Brain microvascular endothelial cell (primary cell): ENCODE measurements at regions not wholly inside any gene's neighbourhood (a gene's known extent, or its start where the extent isn't known, plus 50 kb on each side); places are given as distances from the start of the nearest gene placed in this dataset.
A peak's percentile ranks its signal among the peaks of the same experiment; 100 is the strongest.

ENCODE experiments used
- DNase-seq: peaks from one replicate; pipeline ENCODE4 v3.0.0-alpha.2; 2020
- H3K27ac ChIP-seq: fragments of 250-450 bp; sonication (Bioruptor Pico); 2 replicates; pipeline ENCODE4 v1.5.1; 2020; ENCODE audit warnings: mild to moderate bottlenecking, moderate library complexity
- H3K27me3 ChIP-seq: fragments of 250-450 bp; sonication (Bioruptor Pico); replicated peaks from 2 replicates; pipeline ENCODE4 v1.5.1; 2020; ENCODE audit warnings: mild to moderate bottlenecking
- H3K36me3 ChIP-seq: fragments of 250-450 bp; sonication (Bioruptor Pico); replicated peaks from 2 replicates; pipeline ENCODE4 v1.5.1; 2020; ENCODE audit warnings: mild to moderate bottlenecking
- H3K4me3 ChIP-seq: 2 replicates; pipeline ENCODE4 v1.5.1; 2011; ENCODE audit warnings: low read depth, mild to moderate bottlenecking, control low read depth, low read length, moderate library complexity
- in situ Hi-C: cut with HindIII; loops from 2 replicates; pipeline ENCODE4 v1.10.0; 2017; ENCODE audit warnings: low sequenced_read_pairs, low pct_ligation_motif_present
- TF ChIP-seq, protein P1 (sequence below): IDR thresholded peaks from 2 replicates; pipeline ENCODE4 v1.5.1; 2011; ENCODE audit warnings: low read depth, mild to moderate bottlenecking, moderate library complexity, low read length, control low read depth, inconsistent platforms; ENCODE audit errors: missing control alignments

DNA sequence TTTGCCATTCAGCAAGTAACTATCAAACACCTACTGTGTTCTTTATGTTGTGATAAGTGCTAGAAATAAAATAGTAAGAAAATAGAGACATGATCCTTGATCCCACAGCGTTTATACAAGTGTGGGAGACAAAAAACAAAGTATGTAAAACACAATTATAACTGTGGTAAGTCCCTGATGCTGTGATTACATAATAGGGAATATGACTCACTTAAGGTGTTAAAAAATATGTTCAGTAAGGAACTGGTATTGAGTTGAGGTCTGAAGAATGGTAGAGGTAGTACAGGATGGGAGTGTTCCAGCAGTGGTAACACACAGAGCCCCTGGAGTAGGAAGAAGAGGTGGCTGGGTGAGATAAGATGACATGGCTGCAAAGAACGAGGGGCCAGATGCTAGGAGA is 132.1 kb upstream of the TMC3 start:
- Histone ChIP-seq H3K36me3 (no peaks in the 10 kb centered on the region), H3K4me3 (no peak overlapping the region), H3K27ac (no peak overlapping the region), H3K27me3 (no peaks in the 10 kb centered on the region)
- in situ Hi-C loops: no loop called here
- TF ChIP-seq, protein P1, sequence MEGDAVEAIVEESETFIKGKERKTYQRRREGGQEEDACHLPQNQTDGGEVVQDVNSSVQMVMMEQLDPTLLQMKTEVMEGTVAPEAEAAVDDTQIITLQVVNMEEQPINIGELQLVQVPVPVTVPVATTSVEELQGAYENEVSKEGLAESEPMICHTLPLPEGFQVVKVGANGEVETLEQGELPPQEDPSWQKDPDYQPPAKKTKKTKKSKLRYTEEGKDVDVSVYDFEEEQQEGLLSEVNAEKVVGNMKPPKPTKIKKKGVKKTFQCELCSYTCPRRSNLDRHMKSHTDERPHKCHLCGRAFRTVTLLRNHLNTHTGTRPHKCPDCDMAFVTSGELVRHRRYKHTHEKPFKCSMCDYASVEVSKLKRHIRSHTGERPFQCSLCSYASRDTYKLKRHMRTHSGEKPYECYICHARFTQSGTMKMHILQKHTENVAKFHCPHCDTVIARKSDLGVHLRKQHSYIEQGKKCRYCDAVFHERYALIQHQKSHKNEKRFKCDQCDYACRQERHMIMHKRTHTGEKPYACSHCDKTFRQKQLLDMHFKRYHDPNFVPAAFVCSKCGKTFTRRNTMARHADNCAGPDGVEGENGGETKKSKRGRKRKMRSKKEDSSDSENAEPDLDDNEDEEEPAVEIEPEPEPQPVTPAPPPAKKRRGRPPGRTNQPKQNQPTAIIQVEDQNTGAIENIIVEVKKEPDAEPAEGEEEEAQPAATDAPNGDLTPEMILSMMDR: no peak
- DNase-seq: no peak

DNA sequence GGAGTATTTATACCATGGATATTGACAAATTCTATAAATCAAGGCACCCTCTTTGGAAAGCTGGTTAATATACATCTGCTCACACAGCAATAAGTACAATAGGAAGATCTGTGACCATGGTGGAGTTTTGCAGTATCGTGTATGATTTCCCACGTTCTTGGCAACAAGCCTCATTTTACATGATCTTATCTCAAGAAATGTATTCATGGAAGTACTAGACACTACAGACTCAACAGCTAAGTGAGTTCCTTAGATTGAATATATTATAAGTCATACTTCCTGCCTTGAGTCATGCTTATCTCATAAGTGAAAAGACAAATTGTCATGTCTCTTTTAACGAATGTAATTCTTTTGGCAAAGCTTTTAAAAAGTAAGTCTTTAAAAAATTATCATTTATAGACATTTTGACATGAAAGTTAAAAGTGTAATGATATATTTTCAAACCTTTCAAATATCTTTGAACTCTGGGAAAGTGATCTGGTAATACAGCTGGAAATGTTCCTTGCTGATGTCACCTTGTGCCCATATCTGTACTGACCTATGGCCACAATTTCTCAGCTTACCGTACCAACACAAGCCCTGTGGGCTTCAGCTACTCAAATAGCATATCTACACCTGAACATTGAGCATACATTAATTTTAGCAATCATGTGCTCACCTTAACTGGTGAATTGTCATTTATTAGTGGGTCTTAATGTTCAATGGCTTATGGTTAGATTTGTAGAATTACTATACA is 130.3 kb upstream of the TMC3 start:
- peak; percentile 59 for DNase-seq
- Histone ChIP-seq H3K4me3 (no peak overlapping the region), H3K36me3 (no peaks in the 10 kb centered on the region), H3K27ac (peak overlapping the region; percentile 52), H3K27me3 (no peaks in the 10 kb centered on the region)
- TF ChIP-seq, protein P1: no peak
- in situ Hi-C loops: no loop called here

DNA sequence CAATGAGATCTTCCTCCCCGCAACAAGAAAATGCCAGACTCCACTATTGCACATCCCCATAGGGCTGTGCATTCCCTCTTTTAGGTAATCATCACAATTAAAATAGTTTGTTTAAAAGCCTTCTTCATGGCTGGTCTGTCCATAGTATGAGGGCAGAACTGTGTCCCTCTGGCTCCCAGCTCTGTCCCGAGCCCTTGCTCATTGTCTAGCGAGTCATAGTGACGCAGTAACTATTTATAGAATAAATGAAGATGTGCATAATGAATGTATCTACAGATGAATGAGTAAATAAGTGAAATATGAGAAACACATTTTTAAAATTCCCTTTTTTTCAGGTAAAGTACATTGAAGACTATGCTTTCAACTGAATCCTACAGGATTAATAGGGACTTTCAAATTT is 128.4 kb upstream of the TMC3 start:
- TF ChIP-seq, protein P1: no peak

DNA sequence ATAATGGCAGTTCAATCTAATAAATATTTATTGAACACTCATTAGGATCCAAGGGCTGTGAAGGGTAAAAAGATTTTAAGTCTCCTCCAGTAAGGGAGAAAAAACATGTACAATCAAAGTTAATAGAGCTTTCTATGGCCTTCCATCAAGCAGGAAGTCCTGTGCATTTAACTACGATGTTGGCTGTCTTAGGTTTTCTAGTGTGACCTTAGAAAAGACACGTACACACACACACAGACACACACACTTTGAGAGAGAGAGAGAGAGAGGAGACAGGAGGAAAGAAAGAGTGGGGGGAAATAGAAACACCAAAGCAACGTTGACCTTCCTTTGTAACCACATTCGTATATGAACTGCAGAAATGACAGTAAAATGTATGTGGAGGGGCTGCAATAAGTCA is 126.1 kb upstream of the TMC3 start:
- no peak for DNase-seq
- no peak overlapping the region for H3K4me3 ChIP-seq
- no peak overlapping the region for H3K27ac ChIP-seq
- in situ Hi-C loops: no loop called here
- TF ChIP-seq, protein P1: no peak
- H3K36me3 ChIP-seq: no peaks in the 10 kb centered on the region
- H3K27me3 ChIP-seq: no peaks in the 10 kb centered on the region

More for the DNA sequence above, 128.4 kb upstream of the TMC3 start:
- no peak for DNase-seq
- H3K4me3 ChIP-seq: no peak overlapping the region
- in situ Hi-C loops: no loop called here
- no peaks in the 10 kb centered on the region for H3K27me3 ChIP-seq
- H3K27ac ChIP-seq: no peak overlapping the region
- H3K36me3 ChIP-seq: no peaks in the 10 kb centered on the region

DNA sequence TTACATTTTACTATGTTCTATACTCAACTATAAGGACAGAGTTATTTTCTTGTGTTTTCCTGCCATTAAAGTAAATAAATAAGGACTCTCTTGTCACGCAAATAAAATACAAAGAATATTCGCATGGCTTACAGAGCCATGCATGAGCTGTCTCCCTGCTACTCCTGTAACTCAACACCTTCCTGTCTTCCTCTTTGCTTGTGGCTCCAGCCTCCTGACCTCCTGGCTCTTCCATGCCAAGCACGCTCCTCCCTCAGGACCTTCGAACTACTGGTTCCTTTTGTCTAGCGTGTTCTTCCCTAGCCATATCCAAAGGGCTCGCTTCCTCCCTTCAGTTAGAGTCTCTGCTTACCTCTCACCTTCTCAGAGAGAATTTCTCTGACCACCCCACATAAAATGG is 124.3 kb upstream of the TMC3 start:
- no peak overlapping the region for H3K27ac ChIP-seq
- in situ Hi-C loops: no loop called here

More for the DNA sequence above, 124.3 kb upstream of the TMC3 start:
- DNase-seq: no peak
- H3K4me3 ChIP-seq: no peak overlapping the region
- H3K27me3 ChIP-seq: no peaks in the 10 kb centered on the region
- H3K36me3 ChIP-seq: no peaks in the 10 kb centered on the region
- TF ChIP-seq, protein P1: no peak
